Endothelial cell (in vitro differentiated cells): ENCODE measurements at regions not wholly inside any gene's neighbourhood (a gene's known extent, or its start where the extent isn't known, plus 50 kb on each side); places are given as distances from the start of the nearest gene placed in this dataset.

Experiments used
- DNase-seq: peaks from one replicate; pipeline ENCODE4 v3.0.0; 2021; ENCODE audit warnings: low spot score
- H3K27ac Mint-ChIP-seq: one replicate; pipeline ENCODE4 v1.8.0; 2021; ENCODE audit warnings: mixed read lengths, inconsistent platforms; ENCODE audit not compliant: unreplicated experiment
- H3K27me3 Mint-ChIP-seq: one replicate; pipeline ENCODE4 v1.8.0; 2021; ENCODE audit warnings: mild to moderate bottlenecking, moderate library complexity, mixed read lengths, inconsistent platforms; ENCODE audit not compliant: unreplicated experiment
- H3K36me3 Mint-ChIP-seq: one replicate; pipeline ENCODE4 v1.8.0; 2021; ENCODE audit warnings: mild to moderate bottlenecking, low read depth, mixed read lengths, inconsistent platforms; ENCODE audit not compliant: unreplicated experiment
- H3K4me1 Mint-ChIP-seq: one replicate; pipeline ENCODE4 v1.8.0; 2021; ENCODE audit warnings: mild to moderate bottlenecking, mixed read lengths, inconsistent platforms; ENCODE audit not compliant: unreplicated experiment
- H3K4me3 Mint-ChIP-seq: one replicate; pipeline ENCODE4 v1.8.0; 2021; ENCODE audit warnings: mild to moderate bottlenecking, mixed read lengths, inconsistent platforms; ENCODE audit not compliant: unreplicated experiment
- H3K9me3 Mint-ChIP-seq: one replicate; pipeline ENCODE4 v1.8.0; 2021; ENCODE audit warnings: mixed read lengths, inconsistent platforms; ENCODE audit not compliant: unreplicated experiment
- TF ChIP-seq, protein P1 (sequence below): fragments of 200-600 bp; sonication (generic); IDR thresholded peaks from one replicate; pipeline ENCODE4 v1.5.0; 2021; ENCODE audit warnings: antibody characterized with exemption; ENCODE audit not compliant: unreplicated experiment

- DNase-seq: no peak
- Mint-ChIP-seq H3K27ac (no peak overlapping the region), H3K4me3 (no peak overlapping the region), H3K36me3 (no peaks in the 10 kb centered on the region), H3K9me3 (no peaks in the 10 kb centered on the region), H3K27me3 (no peaks in the 10 kb centered on the region), H3K4me1 (no peaks in the 10 kb centered on the region)
- TF ChIP-seq, protein P1, sequence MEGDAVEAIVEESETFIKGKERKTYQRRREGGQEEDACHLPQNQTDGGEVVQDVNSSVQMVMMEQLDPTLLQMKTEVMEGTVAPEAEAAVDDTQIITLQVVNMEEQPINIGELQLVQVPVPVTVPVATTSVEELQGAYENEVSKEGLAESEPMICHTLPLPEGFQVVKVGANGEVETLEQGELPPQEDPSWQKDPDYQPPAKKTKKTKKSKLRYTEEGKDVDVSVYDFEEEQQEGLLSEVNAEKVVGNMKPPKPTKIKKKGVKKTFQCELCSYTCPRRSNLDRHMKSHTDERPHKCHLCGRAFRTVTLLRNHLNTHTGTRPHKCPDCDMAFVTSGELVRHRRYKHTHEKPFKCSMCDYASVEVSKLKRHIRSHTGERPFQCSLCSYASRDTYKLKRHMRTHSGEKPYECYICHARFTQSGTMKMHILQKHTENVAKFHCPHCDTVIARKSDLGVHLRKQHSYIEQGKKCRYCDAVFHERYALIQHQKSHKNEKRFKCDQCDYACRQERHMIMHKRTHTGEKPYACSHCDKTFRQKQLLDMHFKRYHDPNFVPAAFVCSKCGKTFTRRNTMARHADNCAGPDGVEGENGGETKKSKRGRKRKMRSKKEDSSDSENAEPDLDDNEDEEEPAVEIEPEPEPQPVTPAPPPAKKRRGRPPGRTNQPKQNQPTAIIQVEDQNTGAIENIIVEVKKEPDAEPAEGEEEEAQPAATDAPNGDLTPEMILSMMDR: no peak
Observed at GRCh38 chr3:110677506-110677905, 394.1 kb upstream of the NECTIN3 start.

DNA sequence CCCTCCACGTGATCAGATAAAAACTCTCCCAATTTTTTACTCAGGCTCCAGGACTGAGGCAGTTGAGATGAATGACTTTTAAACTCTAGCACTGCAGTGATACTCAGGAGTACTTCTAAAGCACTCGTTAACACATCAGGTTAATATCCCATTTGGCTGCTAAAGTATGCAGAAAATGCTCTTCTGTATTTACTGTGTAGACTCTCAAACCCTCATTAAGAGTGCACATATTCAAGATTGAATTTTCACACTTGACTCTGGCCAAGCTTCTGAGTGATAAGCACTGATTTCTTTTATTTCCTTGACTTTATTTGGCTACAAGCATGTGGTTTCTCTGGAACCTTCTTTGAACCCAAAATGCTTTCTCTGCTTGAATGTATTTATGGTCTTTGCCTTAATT, 392.3 kb upstream of the NECTIN3 start:
- no peak for DNase-seq
- no peaks in the 10 kb centered on the region for H3K27me3 Mint-ChIP-seq
- no peak overlapping the region for H3K4me3 Mint-ChIP-seq
- no peaks in the 10 kb centered on the region for H3K4me1 Mint-ChIP-seq
- TF ChIP-seq, protein P1: no peak
- no peak overlapping the region for H3K27ac Mint-ChIP-seq
- H3K9me3 Mint-ChIP-seq: no peaks in the 10 kb centered on the region
- H3K36me3 Mint-ChIP-seq: no peaks in the 10 kb centered on the region

DNA sequence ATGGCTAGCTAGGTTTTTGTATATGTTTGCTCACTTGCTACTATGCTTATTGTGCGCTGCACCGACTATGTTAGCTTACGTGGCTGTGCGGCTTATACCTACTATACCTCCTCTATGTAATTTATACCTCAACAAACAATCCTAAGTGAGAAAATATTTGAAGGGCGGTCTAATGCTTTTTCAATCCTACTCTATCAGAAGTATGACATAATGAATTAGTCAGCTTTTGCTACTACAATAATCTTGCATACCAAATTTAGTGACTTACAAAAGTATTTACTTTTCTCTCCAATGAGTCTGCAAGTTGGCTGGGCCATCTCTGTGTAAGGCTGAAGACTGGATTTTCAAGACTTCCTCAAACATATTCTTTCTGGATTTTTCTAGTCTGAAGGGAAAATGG, 391.2 kb upstream of the NECTIN3 start:
- H3K4me3 Mint-ChIP-seq: no peak overlapping the region
- no peaks in the 10 kb centered on the region for H3K9me3 Mint-ChIP-seq
- DNase-seq: no peak
- no peak overlapping the region for H3K27ac Mint-ChIP-seq
- H3K36me3 Mint-ChIP-seq: no peaks in the 10 kb centered on the region
- H3K4me1 Mint-ChIP-seq: peaks cover 2% of the 10 kb centered on the region
- no peaks in the 10 kb centered on the region for H3K27me3 Mint-ChIP-seq
- TF ChIP-seq, protein P1: no peak

GRCh38 chr3:110684466-110684865, 387.1 kb upstream of the NECTIN3 start:
- TF ChIP-seq, protein P1: no peak
- DNase-seq: no peak
- H3K36me3 Mint-ChIP-seq: no peaks in the 10 kb centered on the region
- H3K27ac Mint-ChIP-seq: no peak overlapping the region
- no peaks in the 10 kb centered on the region for H3K9me3 Mint-ChIP-seq
- H3K4me3 Mint-ChIP-seq: no peak overlapping the region
- peaks cover 2% of the 10 kb centered on the region for H3K4me1 Mint-ChIP-seq
- no peaks in the 10 kb centered on the region for H3K27me3 Mint-ChIP-seq

DNA sequence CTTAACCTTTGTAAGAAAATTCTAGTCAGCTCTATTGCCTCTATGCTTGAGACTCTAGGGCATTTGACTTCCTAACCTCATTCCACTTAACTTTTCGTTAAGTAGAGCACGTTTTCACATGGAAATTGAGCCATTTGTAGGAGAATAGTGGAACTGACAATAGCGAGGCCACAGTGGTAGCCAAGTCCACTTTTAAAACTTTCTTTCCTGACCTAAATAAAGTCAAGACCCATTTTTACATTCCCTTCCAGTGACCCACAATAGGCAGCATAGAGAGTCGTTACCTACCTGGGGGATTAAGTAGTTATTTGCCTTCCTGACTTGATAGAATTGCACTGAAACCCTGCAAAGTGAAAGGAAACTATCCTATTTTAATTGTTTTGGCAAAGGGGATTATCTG, 386.0 kb upstream of the NECTIN3 start:
- no peaks in the 10 kb centered on the region for H3K36me3 Mint-ChIP-seq
- H3K27ac Mint-ChIP-seq: no peak overlapping the region
- H3K27me3 Mint-ChIP-seq: no peaks in the 10 kb centered on the region
- no peaks in the 10 kb centered on the region for H3K9me3 Mint-ChIP-seq
- no peak for DNase-seq
- H3K4me3 Mint-ChIP-seq: no peak overlapping the region
- TF ChIP-seq, protein P1: no peak
- peaks cover 2% of the 10 kb centered on the region for H3K4me1 Mint-ChIP-seq
